Fibroblast of skin of right quadriceps (primary cell): ENCODE measurements at regions not wholly inside any gene's neighbourhood (a gene's known extent, or its start where the extent isn't known, plus 50 kb on each side); places are given as distances from the start of the nearest gene placed in this dataset.
A peak's percentile ranks its signal among the peaks of the same experiment; 100 is the strongest.

ENCODE experiments used
- DNase-seq: peaks from one replicate; pipeline ENCODE4 v3.0.0-alpha.2; 2013

- no peak for DNase-seq
Observed at GRCh38 chr1:11414926-11415538, 63.9 kb upstream of the DISP3 start.

DNA sequence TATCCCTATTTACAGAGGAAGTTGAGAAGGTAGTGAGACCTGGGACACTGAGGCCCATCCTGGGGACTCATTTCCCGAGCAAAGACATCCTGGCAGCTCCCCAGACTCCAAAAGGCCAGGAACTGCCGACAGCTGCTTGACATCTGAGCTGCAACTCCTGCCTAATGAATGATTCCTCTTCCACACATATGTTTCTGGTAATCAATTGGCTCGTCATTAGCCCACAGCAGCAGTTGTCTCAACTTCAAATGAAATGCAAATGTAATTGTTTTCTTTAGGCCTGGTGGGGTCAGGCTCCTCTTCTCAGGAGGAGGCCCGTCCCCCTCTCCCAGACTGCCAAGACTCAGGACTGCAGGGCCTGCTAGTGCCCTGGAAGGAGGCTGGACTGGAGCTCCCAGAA is 61.8 kb upstream of the DISP3 start:
- DNase-seq, result peak; percentile 2

- no peak for DNase-seq
Observed at GRCh38 chr1:11418056-11418455, 60.9 kb upstream of the DISP3 start.

- no peak for DNase-seq
Observed at GRCh38 chr1:11421443-11421842, 57.5 kb upstream of the DISP3 start.

DNA sequence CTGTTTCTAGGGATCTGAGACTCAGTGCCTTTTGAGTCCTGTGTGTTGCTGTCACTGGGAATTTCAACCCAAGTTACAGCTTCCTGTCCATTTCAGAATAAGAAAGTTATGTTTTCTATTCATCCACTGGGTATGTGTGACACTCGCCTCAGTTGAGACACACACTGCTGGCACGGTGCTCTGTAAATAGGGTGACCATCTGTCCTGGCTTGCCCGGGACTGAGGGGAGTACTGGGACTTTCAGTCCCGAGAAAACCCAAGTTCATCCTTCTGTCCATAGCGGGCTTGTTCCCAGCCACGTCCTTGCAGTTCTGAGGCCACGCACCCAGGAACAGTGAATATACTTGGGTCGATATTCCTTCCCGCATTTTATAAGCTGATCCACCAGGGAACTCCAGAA is 56.3 kb upstream of the DISP3 start:
- DNase-seq, result no peak

DNA sequence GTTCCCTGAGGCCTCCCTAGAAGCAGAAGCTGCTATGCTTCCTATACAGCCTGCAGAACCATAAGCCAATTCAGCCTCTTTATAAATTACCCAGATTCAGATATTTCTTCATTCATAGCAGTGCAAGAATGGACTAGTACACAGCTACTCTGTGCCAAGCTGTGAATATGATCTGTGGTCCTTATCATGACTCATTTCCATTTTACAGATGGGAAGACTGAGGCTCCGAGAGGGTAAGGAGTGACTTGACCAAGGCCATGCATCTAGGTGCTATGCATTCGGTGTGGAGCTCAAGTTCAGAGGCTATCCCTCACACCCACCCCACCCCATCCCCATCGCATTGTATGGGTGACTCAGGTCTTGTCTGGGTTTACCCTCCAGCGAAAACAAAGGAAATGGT is 52.3 kb upstream of the DISP3 start:
- DNase-seq, result no peak

- no peak for DNase-seq
Observed at GRCh38 chr1:11428789-11429188, 50.2 kb upstream of the DISP3 start.
